HG03060 (cell line): ENCODE measurements at regions not wholly inside any gene's neighbourhood (a gene's known extent, or its start where the extent isn't known, plus 50 kb on each side); places are given as distances from the start of the nearest gene placed in this dataset.
"Not testable (repeated sequence)": the region's sequence is repeated elsewhere in the genome, so short reads cannot be mapped to it uniquely, and the experiment has no call there.

Source experiments
- ATAC-seq: cut with Tn5 transposase; IDR thresholded peaks from one replicate; pipeline ENCODE4 v1.9.1; 2021; ENCODE audit warnings: low read depth, moderate number of reproducible peaks; ENCODE audit not compliant: unreplicated experiment

- no peak for ATAC-seq
Measured at GRCh38 chr14:85071447-85071846, 458.5 kb upstream of the FLRT2 start.

GRCh38 chr14:85074955-85075354, 455.0 kb upstream of the FLRT2 start:
- ATAC-seq = no peak

- ATAC-seq = no peak
Measured at GRCh38 chr14:85075694-85076476, 454.1 kb upstream of the FLRT2 start.

GRCh38 chr14:85077716-85078115, 452.2 kb upstream of the FLRT2 start:
- not testable (repeated sequence) for ATAC-seq

- ATAC-seq = no peak
Measured at GRCh38 chr14:85079842-85080730, 449.9 kb upstream of the FLRT2 start.

GRCh38 chr14:85084344-85084743, 445.6 kb upstream of the FLRT2 start:
- ATAC-seq = no peak

- ATAC-seq = no peak
Measured at GRCh38 chr14:85085981-85086380, 444.0 kb upstream of the FLRT2 start.

- ATAC-seq = no peak
Measured at GRCh38 chr14:85087201-85087600, 442.7 kb upstream of the FLRT2 start.

GRCh38 chr14:85088192-85088591, 441.8 kb upstream of the FLRT2 start:
- ATAC-seq = no peak

GRCh38 chr14:85090681-85091080, 439.3 kb upstream of the FLRT2 start:
- no peak for ATAC-seq

GRCh38 chr14:85093631-85094330, 436.2 kb upstream of the FLRT2 start:
- ATAC-seq = no peak

GRCh38 chr14:85102591-85102990, 427.4 kb upstream of the FLRT2 start:
- ATAC-seq = no peak

GRCh38 chr14:85106506-85106905, 423.4 kb upstream of the FLRT2 start:
- ATAC-seq = no peak

GRCh38 chr14:85112762-85113161, 417.2 kb upstream of the FLRT2 start:
- no peak for ATAC-seq

GRCh38 chr14:85115921-85116320, 414.0 kb upstream of the FLRT2 start:
- no peak for ATAC-seq

GRCh38 chr14:85118274-85118673, 411.7 kb upstream of the FLRT2 start:
- ATAC-seq = no peak

- no peak for ATAC-seq
Measured at GRCh38 chr14:85122690-85123089, 407.3 kb upstream of the FLRT2 start.

GRCh38 chr14:85123755-85124154, 406.2 kb upstream of the FLRT2 start:
- ATAC-seq = no peak

GRCh38 chr14:85124631-85125290, 405.2 kb upstream of the FLRT2 start:
- ATAC-seq = no peak

- ATAC-seq = no peak
Measured at GRCh38 chr14:85125291-85125670, 404.7 kb upstream of the FLRT2 start.

GRCh38 chr14:85129921-85130320, 400.0 kb upstream of the FLRT2 start:
- ATAC-seq = no peak
